HCT116 (cell line): ENCODE measurements at regions not wholly inside any gene's neighbourhood (a gene's known extent, or its start where the extent isn't known, plus 50 kb on each side); places are given as distances from the start of the nearest gene placed in this dataset.

Experiments
- ATAC-seq: fragments of 200-7000 bp; cut with Tn5 transposase; 2 replicates; pipeline ENCODE4 v1.9.1; 2020; ENCODE audit warnings: mild to moderate bottlenecking, moderate library complexity
- BruUV-seq: library from RNA; stranded (reverse); fragments of 400-500 nt; replicated peaks from 2 replicates; lab custom pipeline; 2021; lab: Mats Ljungman, UMichigan
- CTCF ChIA-PET: fragments of 300-600 bp; sonication (Branson Sonifier 250); formaldehyde crosslinking; loops from one replicate; lab custom pipeline; 2021; ENCODE audit warnings: antibody characterized with exemption; lab: Charles Lee
- POLR2A ChIA-PET: fragments of 300-600, 350-600 bp; sonication (Branson Sonifier 250); formaldehyde crosslinking; loops from one replicate; lab custom pipeline; 2021; ENCODE audit warnings: antibody characterized with exemption; lab: Charles Lee
- RAD21 ChIA-PET, 2 experiments: fragments of 300-600 bp; sonication (Branson Sonifier 250); formaldehyde crosslinking; loops; one replicate each; lab custom pipeline; 2023; ENCODE audit warnings: low total read pairs in 2 of 2; ENCODE audit not compliant: uncharacterized antibody in 2 of 2, unreplicated experiment in 2 of 2, low non-redundant PET in 1 of 2; lab: Charles Lee
- DNase-seq: peaks from one replicate; pipeline ENCODE4 v3.0.0-alpha.2; 2010; ENCODE audit warnings: low read depth, low spot score
- H2AFZ ChIP-seq: fragments of 200-600 bp; shearing (Covaris generic), sonication (generic); 2 replicates; pipeline ENCODE4 v1.6.1; 2017; ENCODE audit warnings: low read depth, mixed run types, mixed read lengths, antibody characterized with exemption, low read length; ENCODE audit not compliant: poor library complexity, severe bottlenecking
- H3K27ac ChIP-seq: 2 replicates; pipeline ENCODE4 v1.5.1; 2012; ENCODE audit warnings: low read depth, low read length
- H3K27me3 ChIP-seq: fragments of 200-600 bp; sonication (generic); 2 replicates; pipeline ENCODE4 v1.6.1; 2016; ENCODE audit warnings: mixed run types, low read length, mixed read lengths; ENCODE audit not compliant: insufficient read depth
- H3K36me3 ChIP-seq, 2 experiments: fragments of 200-500 bp in 1 of 2; fragments of 200-600 bp in 1 of 2; sonication (Bioruptor generic) in 1 of 2; sonication (generic) in 1 of 2; 2 replicates each; pipeline versions ENCODE4 v1.5.1 to v1.6.1; 2014 to 2016; ENCODE audit warnings: low read length in 2 of 2, inconsistent platforms in 1 of 2, mixed read lengths in 1 of 2, mixed run types in 1 of 2; ENCODE audit not compliant: insufficient read depth in 2 of 2, control insufficient read depth in 1 of 2
- H3K4me1 ChIP-seq, 2 experiments: fragments of 200-600 bp in 1 of 2; sonication (generic) in 1 of 2; 2 replicates each; pipeline versions ENCODE4 v1.5.1 to v1.6.1; 2012 to 2017; ENCODE audit warnings: low read length in 2 of 2, inconsistent platforms in 1 of 2, mild to moderate bottlenecking in 1 of 2, mixed read lengths in 1 of 2, mixed run types in 1 of 2, moderate library complexity in 1 of 2; ENCODE audit not compliant: insufficient read depth in 2 of 2, control insufficient read depth in 1 of 2
- H3K4me2 ChIP-seq: fragments of 200-600 bp; sonication (generic); 2 replicates; pipeline ENCODE4 v1.6.1; 2017; ENCODE audit warnings: mixed run types, low read length, mixed read lengths
- H3K4me3 ChIP-seq, 2 experiments: fragments of 200-600 bp in 1 of 2; sonication (generic) in 1 of 2; replicated peaks in 1 of 2; 2 replicates each; pipeline ENCODE4 v1.5.1; 2011 to 2016; ENCODE audit warnings: low read length in 2 of 2, control low read depth in 1 of 2, low read depth in 1 of 2, mild to moderate bottlenecking in 1 of 2, mixed read lengths in 1 of 2, mixed run types in 1 of 2
- H3K79me2 ChIP-seq: fragments of 200-600 bp; sonication (generic); 2 replicates; pipeline ENCODE4 v1.6.1; 2017; ENCODE audit warnings: mild to moderate bottlenecking, mixed run types, low read length, moderate library complexity, mixed read lengths; ENCODE audit not compliant: insufficient read depth
- H3K9ac ChIP-seq: fragments of 200-600 bp; sonication (generic); 2 replicates; pipeline ENCODE4 v1.6.1; 2016; ENCODE audit warnings: low read length, mixed read lengths
- H3K9me2 ChIP-seq: fragments of 200-600 bp; sonication (generic), shearing (Covaris generic); 2 replicates; pipeline ENCODE4 v1.6.1; 2017; ENCODE audit warnings: mixed run types, mild to moderate bottlenecking, moderate library complexity; ENCODE audit not compliant: insufficient read depth
- H3K9me3 ChIP-seq, 2 experiments: fragments of 200-500 bp in 1 of 2; fragments of 200-600 bp in 1 of 2; sonication (Bioruptor generic) in 1 of 2; sonication (generic) in 1 of 2; 2 replicates each; pipeline ENCODE4 v1.6.1; 2014 to 2017; ENCODE audit warnings: low read length in 2 of 2, mixed read lengths in 2 of 2, inconsistent platforms in 1 of 2, low read depth in 1 of 2, mild to moderate bottlenecking in 1 of 2, mixed run types in 1 of 2, moderate library complexity in 1 of 2; ENCODE audit not compliant: control insufficient read depth in 1 of 2, insufficient read depth in 1 of 2
- H4K20me1 ChIP-seq: fragments of 200-600 bp; sonication (generic), shearing (Covaris generic); 2 replicates; pipeline ENCODE4 v1.6.1; 2017; ENCODE audit warnings: mixed run types, mild to moderate bottlenecking, moderate library complexity; ENCODE audit not compliant: insufficient read depth
- CEBPB ChIP-seq: IDR thresholded peaks from 2 replicates; pipeline ENCODE4 v1.6.1; 2012; ENCODE audit warnings: low read depth
- EGR1 ChIP-seq: IDR thresholded peaks from 2 replicates; pipeline ENCODE4 v1.6.1; 2012; ENCODE audit warnings: low read depth
- ELF1 ChIP-seq: IDR thresholded peaks from 2 replicates; pipeline ENCODE4 v1.6.1; 2012; ENCODE audit warnings: low read depth, borderline replicate concordance
- EZH2 ChIP-seq: fragments of 200-600 bp; sonication (generic); IDR thresholded peaks from 2 replicates; pipeline ENCODE4 v1.6.1; 2017; ENCODE audit warnings: antibody characterized with exemption, mixed run types
- EZH2phosphoT487 ChIP-seq: fragments of 200-600 bp; IDR thresholded peaks from 2 replicates; pipeline ENCODE4 v1.6.1; 2018; ENCODE audit warnings: antibody characterized with exemption, borderline replicate concordance
- FOSL1 ChIP-seq: IDR thresholded peaks from 2 replicates; pipeline ENCODE4 v1.6.1; 2012; ENCODE audit warnings: low read depth
- JUND ChIP-seq: IDR thresholded peaks from 2 replicates; pipeline ENCODE4 v1.6.1; 2012
- POLR2AphosphoS5 ChIP-seq: IDR thresholded peaks from 2 replicates; pipeline ENCODE4 v1.6.1; 2011; ENCODE audit warnings: mild to moderate bottlenecking, low read depth, low read length, moderate library complexity
- RAD21 ChIP-seq: IDR thresholded peaks from 2 replicates; pipeline ENCODE4 v1.6.1; 2012; ENCODE audit warnings: low read depth, mild to moderate bottlenecking
- SIN3A ChIP-seq: IDR thresholded peaks from 2 replicates; pipeline ENCODE4 v1.6.1; 2012; ENCODE audit warnings: low read depth
- SRF ChIP-seq: IDR thresholded peaks from 2 replicates; pipeline ENCODE4 v1.6.1; 2012; ENCODE audit warnings: low read depth
- TCF7L2 ChIP-seq: IDR thresholded peaks from 2 replicates; pipeline ENCODE4 v1.7.0; 2011; ENCODE audit warnings: borderline replicate concordance, inconsistent platforms; ENCODE audit not compliant: insufficient read depth, insufficient read length; ENCODE audit errors: extremely low read depth
- ZFX ChIP-seq: fragments of 450-650 bp; IDR thresholded peaks from 2 replicates; pipeline ENCODE4 v1.6.1; 2017
- intact Hi-C: fragments of 100-400 bp; cut with micrococcal nuclease; formaldehyde crosslinking; loops from 2 replicates; pipeline ENCODE4 v1.10.0; 2022
- TF ChIP-seq, protein P1 (sequence below): IDR thresholded peaks from 2 replicates; pipeline ENCODE4 v1.6.1; 2012; ENCODE audit warnings: low read depth
- TF ChIP-seq, protein P2 (sequence below), 3 experiments: fragments of 200-600 bp in 1 of 3; sonication (generic) in 1 of 3; IDR thresholded peaks in 2 of 3; conservative IDR thresholded peaks in 1 of 3; 2 replicates each; pipeline ENCODE4 v1.5.1; 2012 to 2017; ENCODE audit warnings: low read depth in 2 of 3, low read length in 2 of 3, antibody characterized with exemption in 1 of 3, borderline replicate concordance in 1 of 3, control low read depth in 1 of 3, mild to moderate bottlenecking in 1 of 3, mixed read lengths in 1 of 3, mixed run types in 1 of 3, moderate library complexity in 1 of 3; ENCODE audit not compliant: insufficient read depth in 1 of 3

DNA sequence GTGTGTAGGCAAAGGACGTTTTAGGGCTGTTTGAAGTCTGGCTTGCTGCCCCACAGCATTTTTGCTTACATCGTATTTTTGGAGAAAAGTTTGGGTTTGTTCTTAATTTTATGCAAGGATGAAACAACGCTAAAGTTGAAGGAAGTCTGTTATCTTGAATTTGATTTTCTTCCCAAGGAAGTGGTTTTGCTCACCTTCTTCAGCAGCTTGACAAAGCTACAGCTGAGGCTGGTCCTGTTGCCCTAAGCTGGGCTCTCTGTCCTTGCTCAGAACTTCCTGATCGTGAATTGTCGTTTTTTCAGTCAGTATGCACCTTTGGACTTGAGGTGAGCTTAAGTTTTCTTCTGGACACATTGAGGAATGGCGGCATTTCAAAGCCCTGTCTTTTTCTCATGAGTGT lies 62.1 kb upstream of the GSX1 start:
- Histone ChIP-seq H3K27ac (no peak overlapping the region), H3K9ac (no peak overlapping the region), H2AFZ (no peak overlapping the region), H3K9me3 (no peaks in the 10 kb centered on the region), H3K27me3 (no peaks in the 10 kb centered on the region), H3K9me2 (no peaks in the 10 kb centered on the region), H3K79me2 (no peaks in the 10 kb centered on the region), H3K4me2 (no peak overlapping the region), H3K4me3 (no peak overlapping the region), H4K20me1 (no peaks in the 10 kb centered on the region), H3K4me1 (no peaks in the 10 kb centered on the region), H3K36me3 (no peaks in the 10 kb centered on the region)
- intact Hi-C loops: no loop called here
- DNase-seq (no peak), ATAC-seq (no peak)
- CTCF ChIA-PET: no interaction called here
- POLR2A ChIA-PET: no interaction called here
- TF ChIP-seq RAD21 (no peak), SRF (no peak), JUND (no peak), EZH2 (no peak), EGR1 (no peak), SIN3A (no peak), ZFX (no peak), CEBPB (no peak), FOSL1 (no peak), EZH2phosphoT487 (no peak), POLR2AphosphoS5 (no peak), ELF1 (no peak), TCF7L2 (no peak)
- TF ChIP-seq, protein P1, sequence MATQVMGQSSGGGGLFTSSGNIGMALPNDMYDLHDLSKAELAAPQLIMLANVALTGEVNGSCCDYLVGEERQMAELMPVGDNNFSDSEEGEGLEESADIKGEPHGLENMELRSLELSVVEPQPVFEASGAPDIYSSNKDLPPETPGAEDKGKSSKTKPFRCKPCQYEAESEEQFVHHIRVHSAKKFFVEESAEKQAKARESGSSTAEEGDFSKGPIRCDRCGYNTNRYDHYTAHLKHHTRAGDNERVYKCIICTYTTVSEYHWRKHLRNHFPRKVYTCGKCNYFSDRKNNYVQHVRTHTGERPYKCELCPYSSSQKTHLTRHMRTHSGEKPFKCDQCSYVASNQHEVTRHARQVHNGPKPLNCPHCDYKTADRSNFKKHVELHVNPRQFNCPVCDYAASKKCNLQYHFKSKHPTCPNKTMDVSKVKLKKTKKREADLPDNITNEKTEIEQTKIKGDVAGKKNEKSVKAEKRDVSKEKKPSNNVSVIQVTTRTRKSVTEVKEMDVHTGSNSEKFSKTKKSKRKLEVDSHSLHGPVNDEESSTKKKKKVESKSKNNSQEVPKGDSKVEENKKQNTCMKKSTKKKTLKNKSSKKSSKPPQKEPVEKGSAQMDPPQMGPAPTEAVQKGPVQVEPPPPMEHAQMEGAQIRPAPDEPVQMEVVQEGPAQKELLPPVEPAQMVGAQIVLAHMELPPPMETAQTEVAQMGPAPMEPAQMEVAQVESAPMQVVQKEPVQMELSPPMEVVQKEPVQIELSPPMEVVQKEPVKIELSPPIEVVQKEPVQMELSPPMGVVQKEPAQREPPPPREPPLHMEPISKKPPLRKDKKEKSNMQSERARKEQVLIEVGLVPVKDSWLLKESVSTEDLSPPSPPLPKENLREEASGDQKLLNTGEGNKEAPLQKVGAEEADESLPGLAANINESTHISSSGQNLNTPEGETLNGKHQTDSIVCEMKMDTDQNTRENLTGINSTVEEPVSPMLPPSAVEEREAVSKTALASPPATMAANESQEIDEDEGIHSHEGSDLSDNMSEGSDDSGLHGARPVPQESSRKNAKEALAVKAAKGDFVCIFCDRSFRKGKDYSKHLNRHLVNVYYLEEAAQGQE: no peak
- TF ChIP-seq, protein P2, sequence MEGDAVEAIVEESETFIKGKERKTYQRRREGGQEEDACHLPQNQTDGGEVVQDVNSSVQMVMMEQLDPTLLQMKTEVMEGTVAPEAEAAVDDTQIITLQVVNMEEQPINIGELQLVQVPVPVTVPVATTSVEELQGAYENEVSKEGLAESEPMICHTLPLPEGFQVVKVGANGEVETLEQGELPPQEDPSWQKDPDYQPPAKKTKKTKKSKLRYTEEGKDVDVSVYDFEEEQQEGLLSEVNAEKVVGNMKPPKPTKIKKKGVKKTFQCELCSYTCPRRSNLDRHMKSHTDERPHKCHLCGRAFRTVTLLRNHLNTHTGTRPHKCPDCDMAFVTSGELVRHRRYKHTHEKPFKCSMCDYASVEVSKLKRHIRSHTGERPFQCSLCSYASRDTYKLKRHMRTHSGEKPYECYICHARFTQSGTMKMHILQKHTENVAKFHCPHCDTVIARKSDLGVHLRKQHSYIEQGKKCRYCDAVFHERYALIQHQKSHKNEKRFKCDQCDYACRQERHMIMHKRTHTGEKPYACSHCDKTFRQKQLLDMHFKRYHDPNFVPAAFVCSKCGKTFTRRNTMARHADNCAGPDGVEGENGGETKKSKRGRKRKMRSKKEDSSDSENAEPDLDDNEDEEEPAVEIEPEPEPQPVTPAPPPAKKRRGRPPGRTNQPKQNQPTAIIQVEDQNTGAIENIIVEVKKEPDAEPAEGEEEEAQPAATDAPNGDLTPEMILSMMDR (IDR thresholded peaks at IDR 0.05 in 2 of 3, conservative IDR thresholded peaks at IDR 0.05 in 1 of 3; ENCODE audit: borderline replicate concordance in 1 of 3, insufficient read depth in 1 of 3, low read depth in 2 of 3, low read length in 2 of 3): no peak
- no TSS peak for BruUV-seq
- RAD21 ChIA-PET: no interaction called here
